Retinal pigment epithelial cell (primary cell): ENCODE measurements at regions not wholly inside any gene's neighbourhood (a gene's known extent, or its start where the extent isn't known, plus 50 kb on each side); places are given as distances from the start of the nearest gene placed in this dataset.
A peak's percentile ranks its signal among the peaks of the same experiment; 100 is the strongest.

Source experiments
- DNase-seq: peaks from one replicate; pipeline ENCODE4 v3.0.0-alpha.2; 2010; ENCODE audit warnings: low read depth
- H3K4me3 ChIP-seq: 2 replicates; pipeline ENCODE4 v1.5.1; 2011; ENCODE audit warnings: mild to moderate bottlenecking, low read length, control low read depth, moderate library complexity
- CTCF ChIP-seq: conservative IDR thresholded peaks from 2 replicates; pipeline ENCODE4 v1.5.1; 2011; ENCODE audit warnings: low read depth, low read length, control low read depth, inconsistent platforms

- TF ChIP-seq CTCF = no peak
- DNase-seq = peak; percentile 96
- peak overlapping the region; percentile 10 for H3K4me3 ChIP-seq
Observed at GRCh38 chr12:98418357-98419075, 96.9 kb upstream of the TMPO start.

- no peak for TF ChIP-seq CTCF
- peak overlapping the region; percentile 10 for H3K4me3 ChIP-seq
- no peak for DNase-seq
Observed at GRCh38 chr12:98419081-98419794, 96.2 kb upstream of the TMPO start.

- no peak for DNase-seq
- TF ChIP-seq CTCF = no peak
- H3K4me3 ChIP-seq = no peak overlapping the region
Observed at GRCh38 chr12:98419795-98420404, 95.5 kb upstream of the TMPO start.

- DNase-seq = no peak
- TF ChIP-seq CTCF = no peak
- no peak overlapping the region for H3K4me3 ChIP-seq
Observed at GRCh38 chr12:98420461-98420860, 94.9 kb upstream of the TMPO start.

- H3K4me3 ChIP-seq = no peak overlapping the region
- TF ChIP-seq CTCF = no peak
- DNase-seq = no peak
Observed at GRCh38 chr12:98421316-98421715, 94.1 kb upstream of the TMPO start.

- TF ChIP-seq CTCF = no peak
- no peak for DNase-seq
- H3K4me3 ChIP-seq = no peak overlapping the region
Observed at GRCh38 chr12:98422359-98422758, 93.0 kb upstream of the TMPO start.
